ENCODE measurements at regions not wholly inside any gene's neighbourhood (a gene's known extent, or its start where the extent isn't known, plus 50 kb on each side); places are given as distances from the start of the nearest gene placed in this dataset.

GRCh38 chr2:156088587-156088986 is 243.9 kb downstream of the NR4A2 start:
- no peak for DNase-seq (ENCODE audit: low read depth in 2 of 2)

GRCh38 chr2:156087875-156088274 is 244.6 kb downstream of the NR4A2 start:
- no peak for DNase-seq (ENCODE audit: low read depth in 2 of 2)

GRCh38 chr2:156083763-156084493 is 248.6 kb downstream of the NR4A2 start:
- DNase-seq (ENCODE audit: low read depth in 2 of 2), result no peak

GRCh38 chr2:156079845-156080244 is 252.7 kb downstream of the NR4A2 start:
- DNase-seq (ENCODE audit: low read depth in 2 of 2), result no peak

GRCh38 chr2:156077041-156077742 is 255.3 kb downstream of the NR4A2 start:
- no peak for DNase-seq (ENCODE audit: low read depth in 2 of 2)

GRCh38 chr2:156065912-156066311 is 266.6 kb downstream of the NR4A2 start:
- no peak for DNase-seq (ENCODE audit: low read depth in 2 of 2)

GRCh38 chr2:156064540-156064939 is 268.0 kb downstream of the NR4A2 start:
- DNase-seq (ENCODE audit: low read depth in 2 of 2), result no peak

- DNase-seq (ENCODE audit: low read depth in 2 of 2), result no peak
Measured at GRCh38 chr2:156057647-156058046, 274.9 kb downstream of the NR4A2 start.

- DNase-seq (ENCODE audit: low read depth in 2 of 2), result no peak
Measured at GRCh38 chr2:156054983-156055382, 277.5 kb downstream of the NR4A2 start.

GRCh38 chr2:156046900-156047299 is 285.6 kb downstream of the NR4A2 start:
- no peak for DNase-seq (ENCODE audit: low read depth in 2 of 2)

- no peak for DNase-seq (ENCODE audit: low read depth in 2 of 2)
Measured at GRCh38 chr2:156042895-156043294, 289.6 kb downstream of the NR4A2 start.

GRCh38 chr2:156038021-156038420 is 294.5 kb downstream of the NR4A2 start:
- DNase-seq (ENCODE audit: low read depth in 2 of 2), result no peak

GRCh38 chr2:156037482-156037881 is 295.0 kb downstream of the NR4A2 start:
- no peak for DNase-seq (ENCODE audit: low read depth in 2 of 2)

- no peak for DNase-seq (ENCODE audit: low read depth in 2 of 2)
Measured at GRCh38 chr2:156031121-156031520, 301.4 kb downstream of the NR4A2 start.

- no peak for DNase-seq (ENCODE audit: low read depth in 2 of 2)
Measured at GRCh38 chr2:156023229-156023869, 309.2 kb downstream of the NR4A2 start.

GRCh38 chr2:156021146-156022040 is 311.1 kb downstream of the NR4A2 start:
- DNase-seq (ENCODE audit: low read depth in 2 of 2), result no peak

- DNase-seq (ENCODE audit: low read depth in 2 of 2), result no peak
Measured at GRCh38 chr2:156019341-156019740, 313.2 kb downstream of the NR4A2 start.

- DNase-seq (ENCODE audit: low read depth in 2 of 2), result no peak
Measured at GRCh38 chr2:156017341-156017885, 315.1 kb downstream of the NR4A2 start.

- no peak for DNase-seq (ENCODE audit: low read depth in 2 of 2)
Measured at GRCh38 chr2:156009293-156009692, 323.2 kb downstream of the NR4A2 start.

GRCh38 chr2:156006721-156007618 is 325.6 kb downstream of the NR4A2 start:
- no peak for DNase-seq (ENCODE audit: low read depth in 2 of 2)
